NB4 (cell line): ENCODE measurements at regions not wholly inside any gene's neighbourhood (a gene's known extent, or its start where the extent isn't known, plus 50 kb on each side); places are given as distances from the start of the nearest gene placed in this dataset.

Experiments used
- MYC ChIP-seq: IDR thresholded peaks from 2 replicates; pipeline ENCODE4 v1.6.1; 2011; ENCODE audit warnings: low read depth, low read length
- TF ChIP-seq, protein P1 (sequence below): IDR thresholded peaks from one replicate; pipeline ENCODE4 v1.5.1; 2012; ENCODE audit warnings: low read depth, low read length

- TF ChIP-seq, protein P1, sequence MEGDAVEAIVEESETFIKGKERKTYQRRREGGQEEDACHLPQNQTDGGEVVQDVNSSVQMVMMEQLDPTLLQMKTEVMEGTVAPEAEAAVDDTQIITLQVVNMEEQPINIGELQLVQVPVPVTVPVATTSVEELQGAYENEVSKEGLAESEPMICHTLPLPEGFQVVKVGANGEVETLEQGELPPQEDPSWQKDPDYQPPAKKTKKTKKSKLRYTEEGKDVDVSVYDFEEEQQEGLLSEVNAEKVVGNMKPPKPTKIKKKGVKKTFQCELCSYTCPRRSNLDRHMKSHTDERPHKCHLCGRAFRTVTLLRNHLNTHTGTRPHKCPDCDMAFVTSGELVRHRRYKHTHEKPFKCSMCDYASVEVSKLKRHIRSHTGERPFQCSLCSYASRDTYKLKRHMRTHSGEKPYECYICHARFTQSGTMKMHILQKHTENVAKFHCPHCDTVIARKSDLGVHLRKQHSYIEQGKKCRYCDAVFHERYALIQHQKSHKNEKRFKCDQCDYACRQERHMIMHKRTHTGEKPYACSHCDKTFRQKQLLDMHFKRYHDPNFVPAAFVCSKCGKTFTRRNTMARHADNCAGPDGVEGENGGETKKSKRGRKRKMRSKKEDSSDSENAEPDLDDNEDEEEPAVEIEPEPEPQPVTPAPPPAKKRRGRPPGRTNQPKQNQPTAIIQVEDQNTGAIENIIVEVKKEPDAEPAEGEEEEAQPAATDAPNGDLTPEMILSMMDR, result no peak
- TF ChIP-seq MYC, result no peak
Measured at GRCh38 chr13:80199067-80199466, 141.9 kb downstream of the SPRY2 start.
